GM21576 (cell line): ENCODE measurements at regions not wholly inside any gene's neighbourhood (a gene's known extent, or its start where the extent isn't known, plus 50 kb on each side); places are given as distances from the start of the nearest gene placed in this dataset.
"Not testable (repeated sequence)": the region's sequence is repeated elsewhere in the genome, so short reads cannot be mapped to it uniquely, and the experiment has no call there.

Experiments
- ATAC-seq: cut with Tn5 transposase; IDR thresholded peaks from one replicate; pipeline ENCODE4 v1.9.1; 2021; ENCODE audit warnings: mild to moderate bottlenecking, moderate library complexity; ENCODE audit not compliant: unreplicated experiment

DNA sequence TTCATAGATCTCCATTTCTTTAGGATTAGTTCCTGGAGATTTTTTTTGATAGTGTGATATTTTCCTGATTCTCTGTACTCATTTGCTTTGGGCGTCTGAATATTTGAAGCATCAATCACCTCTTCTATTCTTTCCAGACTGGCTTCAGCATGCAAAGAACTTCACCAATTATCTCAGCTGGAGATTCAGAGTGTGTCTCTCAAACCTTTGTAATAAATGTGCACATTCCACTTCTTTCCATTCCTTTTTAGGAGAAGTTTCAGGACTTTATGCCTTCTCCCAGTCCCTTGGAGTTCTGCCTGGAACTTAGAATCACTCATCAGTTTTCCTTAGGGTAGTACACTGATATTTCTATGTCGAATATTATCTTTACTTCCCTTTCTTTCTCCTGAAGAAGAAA, 334.8 kb downstream of the TEX13C start:
- ATAC-seq, result no peak

DNA sequence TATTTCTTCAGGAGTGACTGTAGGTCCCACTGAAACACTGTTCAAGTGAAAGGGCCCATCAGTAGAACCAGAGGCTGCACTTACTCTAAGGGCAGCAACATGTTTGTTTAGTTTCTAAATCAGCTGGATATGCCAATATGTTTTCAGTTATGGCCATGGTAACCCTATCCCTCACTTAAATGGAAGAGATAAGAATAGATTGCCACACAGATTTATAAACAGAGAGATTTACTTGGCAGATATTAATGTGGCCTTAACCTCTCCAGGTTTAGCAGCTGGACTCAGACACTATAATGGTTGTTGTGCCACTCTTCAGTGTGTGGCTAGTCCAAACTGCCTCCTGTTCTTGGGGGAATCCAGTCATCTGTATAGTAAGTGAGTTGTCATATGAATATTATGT, 354.1 kb downstream of the TEX13C start:
- no peak for ATAC-seq

DNA sequence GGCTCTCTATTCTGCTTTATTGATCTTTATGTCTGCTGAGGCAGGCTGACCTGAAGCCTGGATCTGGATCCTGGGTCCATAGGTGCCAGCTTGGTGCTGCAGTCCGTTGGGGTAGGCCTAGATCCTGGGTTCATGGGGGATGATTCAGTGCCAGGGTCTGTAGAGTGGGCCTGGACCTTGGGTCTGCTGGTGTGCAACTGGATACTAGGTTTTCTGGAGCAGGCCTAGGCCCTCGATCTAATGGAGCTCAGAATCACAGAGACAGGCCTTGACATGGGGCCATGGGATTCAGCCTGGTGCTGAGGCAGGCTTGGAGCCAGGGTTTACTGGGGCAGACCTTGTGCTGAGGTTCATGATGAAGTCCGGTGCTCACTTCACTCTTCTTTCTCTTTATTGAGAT, 358.6 kb downstream of the TEX13C start:
- ATAC-seq, result no peak

DNA sequence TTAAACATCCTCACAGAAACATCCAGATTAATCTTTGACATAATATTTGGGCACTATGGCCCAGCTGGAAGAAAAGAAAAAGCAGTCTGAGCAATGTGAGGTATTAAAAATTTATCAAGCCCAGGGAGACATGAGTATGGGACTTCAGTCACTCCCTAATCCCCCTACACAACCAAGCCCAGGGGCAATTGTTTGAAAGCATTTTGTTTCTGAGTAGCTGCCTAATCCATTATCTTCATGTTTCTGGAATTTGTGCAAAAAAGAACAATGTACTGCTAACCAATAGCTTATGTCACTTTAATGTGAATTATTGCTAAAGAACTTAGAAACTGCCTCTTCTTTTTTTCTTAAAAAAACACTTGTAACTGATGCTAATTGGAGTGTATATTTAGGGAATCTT, 360.7 kb downstream of the TEX13C start:
- ATAC-seq, result no peak

DNA sequence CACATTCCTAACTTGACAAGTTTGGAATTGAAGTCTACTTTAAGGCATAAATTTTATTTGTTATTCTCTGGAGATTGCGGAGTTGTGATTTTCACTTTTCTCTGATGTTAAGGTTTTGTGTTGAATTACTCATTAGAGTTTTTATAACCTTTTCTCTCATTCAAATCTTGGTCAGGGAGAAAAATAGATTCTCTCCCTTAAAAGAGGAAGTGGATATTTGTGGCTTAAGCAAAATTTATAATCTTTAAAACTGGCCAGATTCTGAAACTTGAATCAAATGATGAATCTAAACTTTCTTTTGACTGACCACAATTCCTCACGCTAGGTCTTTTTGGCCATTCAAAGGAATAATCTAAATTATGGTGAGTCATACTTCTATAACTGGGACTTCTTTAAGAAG, 361.4 kb downstream of the TEX13C start:
- no peak for ATAC-seq

DNA sequence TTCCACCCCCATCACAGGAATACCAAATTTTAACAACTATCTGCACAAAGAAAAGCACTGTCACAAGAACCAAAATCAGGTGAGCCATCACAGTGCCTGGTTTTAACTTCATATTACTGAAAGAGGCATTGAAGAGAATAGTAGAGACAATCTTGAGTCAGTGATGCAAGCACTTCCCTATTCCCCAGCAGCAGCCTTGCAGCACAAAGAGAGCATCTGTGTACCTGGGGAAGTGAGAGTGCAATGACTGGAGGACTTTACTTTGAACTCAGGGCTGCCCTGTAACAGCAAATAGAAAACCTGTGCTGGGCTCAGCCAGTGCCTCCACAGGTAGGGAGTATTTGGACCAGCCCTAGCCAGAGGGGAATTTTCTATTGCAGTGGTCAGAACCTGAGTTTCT, 361.8 kb downstream of the TEX13C start:
- ATAC-seq, result no peak

DNA sequence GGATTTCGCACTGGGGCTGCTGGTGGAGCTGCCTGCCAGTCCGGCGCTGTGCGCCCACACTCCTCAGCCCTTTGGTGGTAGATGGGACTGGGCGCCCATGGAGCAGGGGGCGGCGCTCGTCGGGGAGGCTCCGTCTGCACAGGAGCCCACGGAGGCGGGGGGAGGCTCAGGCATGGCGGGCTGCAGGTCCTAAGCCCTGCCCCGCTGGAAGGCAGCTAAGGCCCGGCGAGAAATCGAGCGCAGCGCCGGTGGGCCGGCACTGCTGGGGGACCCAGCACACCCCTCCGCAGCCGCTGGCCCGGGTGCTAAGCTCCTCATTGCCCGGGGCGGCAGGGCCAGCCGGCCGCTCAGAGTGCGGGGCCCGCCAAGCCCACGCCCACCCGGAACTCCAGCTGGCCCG, 370.9 kb downstream of the TEX13C start:
- ATAC-seq, result not testable (repeated sequence)

DNA sequence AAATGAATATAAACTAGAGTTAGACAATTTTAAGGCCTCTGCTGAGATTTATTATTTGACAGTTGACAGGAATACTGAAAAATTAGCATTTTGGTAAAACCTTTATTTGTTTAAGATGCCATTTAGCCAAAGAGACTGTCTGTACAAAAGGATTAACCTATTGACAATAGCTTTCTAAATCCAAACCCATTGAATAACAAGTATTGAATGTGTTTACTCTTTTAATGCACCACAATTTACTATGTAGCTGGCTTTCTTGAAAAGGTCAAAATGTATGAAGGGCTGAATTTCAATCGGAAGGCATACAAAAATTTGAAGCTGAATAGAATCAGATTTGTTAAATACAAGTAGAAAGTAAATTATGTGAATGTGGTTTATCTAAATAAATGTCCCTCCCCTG, 374.5 kb downstream of the TEX13C start:
- no peak for ATAC-seq

DNA sequence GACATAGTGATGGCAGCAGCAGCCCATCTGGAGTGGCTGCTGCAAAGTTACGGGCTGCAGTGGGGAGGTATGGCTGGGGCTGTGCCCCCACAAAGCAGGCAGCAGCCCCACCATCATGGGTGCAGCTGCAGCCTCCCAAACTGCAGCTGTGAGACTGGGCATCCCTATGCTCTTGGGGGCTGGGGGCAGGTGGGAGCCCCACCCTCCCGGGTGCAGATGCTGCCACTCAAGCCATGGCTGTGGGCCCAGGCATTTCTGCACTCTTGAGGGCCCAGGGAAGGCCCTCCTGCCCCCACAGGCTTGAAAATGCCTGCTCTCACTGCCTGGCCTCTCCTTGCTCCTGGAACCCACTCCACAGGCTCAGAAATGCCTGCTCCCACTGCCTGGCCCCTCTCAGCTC, 389.4 kb downstream of the TEX13C start:
- ATAC-seq, result no peak

DNA sequence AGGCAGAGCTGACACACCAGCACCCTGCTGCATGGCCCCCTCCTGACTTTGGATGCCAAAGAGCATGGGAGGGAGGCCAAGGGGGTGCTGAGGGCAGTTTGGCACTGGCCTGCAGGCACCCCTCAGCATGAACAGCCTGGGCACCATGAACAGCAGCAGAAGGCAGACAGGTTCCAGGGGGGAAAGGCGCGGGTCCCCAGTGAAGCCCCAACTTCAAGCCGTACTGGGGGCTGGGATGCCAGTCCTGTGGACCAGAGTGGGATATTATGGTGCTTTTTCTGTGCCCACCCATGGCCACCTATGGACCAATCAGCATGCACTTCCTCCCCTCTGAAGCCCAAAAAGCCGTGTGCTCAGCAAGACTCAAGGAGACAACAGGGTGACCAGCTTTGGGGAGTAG, 389.9 kb downstream of the TEX13C start:
- ATAC-seq, result no peak

DNA sequence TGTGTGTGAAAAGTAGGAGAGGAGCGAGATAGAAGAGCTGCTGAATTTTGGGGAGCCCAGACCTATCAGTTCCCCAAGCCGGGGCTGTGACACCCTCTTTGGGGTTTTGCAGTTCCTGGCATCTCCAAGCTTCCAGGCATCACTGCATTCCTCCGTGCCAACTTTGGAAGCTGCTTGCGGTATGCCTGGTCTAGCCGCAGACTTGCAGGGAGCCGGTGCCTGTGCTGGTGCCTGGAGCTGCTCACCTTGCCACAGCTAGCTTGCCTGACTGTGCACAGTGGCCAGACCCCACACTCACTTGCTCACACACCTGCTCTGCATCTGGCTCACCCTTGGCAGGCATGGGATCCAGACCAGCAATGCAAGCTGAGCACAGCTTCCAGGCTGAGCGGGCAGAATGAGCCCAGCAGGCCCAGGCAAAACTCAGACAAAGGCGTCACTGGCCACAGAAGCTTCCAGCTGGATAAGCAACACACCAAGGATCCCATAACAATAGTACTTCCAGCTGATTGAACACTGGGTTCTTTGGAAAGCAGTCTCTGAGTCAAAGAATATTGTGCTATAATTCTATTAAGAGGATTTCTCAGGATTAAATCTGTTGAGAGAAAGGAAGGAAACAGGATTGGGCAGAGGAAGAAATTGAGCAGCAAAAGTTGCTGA, 390.9 kb downstream of the TEX13C start:
- ATAC-seq, result no peak

DNA sequence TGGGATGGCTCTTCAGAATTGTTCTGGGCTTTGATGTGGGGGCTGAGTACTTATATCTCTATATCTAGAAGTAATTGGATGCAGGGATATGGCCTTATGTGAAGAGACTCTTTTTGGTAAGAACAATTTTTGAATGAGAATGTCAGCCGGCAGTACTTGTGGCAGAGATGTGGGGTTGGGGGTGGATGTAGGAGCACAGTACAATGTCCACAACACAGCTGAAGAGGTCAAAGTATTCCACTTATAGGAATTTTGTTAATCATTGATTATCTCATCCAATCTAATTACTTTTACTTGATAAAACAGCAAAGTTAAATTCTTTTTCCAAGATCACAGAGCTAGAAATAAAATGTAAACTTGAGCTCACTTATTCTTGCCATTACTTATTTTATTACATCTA, 391.4 kb downstream of the TEX13C start:
- ATAC-seq, result no peak

DNA sequence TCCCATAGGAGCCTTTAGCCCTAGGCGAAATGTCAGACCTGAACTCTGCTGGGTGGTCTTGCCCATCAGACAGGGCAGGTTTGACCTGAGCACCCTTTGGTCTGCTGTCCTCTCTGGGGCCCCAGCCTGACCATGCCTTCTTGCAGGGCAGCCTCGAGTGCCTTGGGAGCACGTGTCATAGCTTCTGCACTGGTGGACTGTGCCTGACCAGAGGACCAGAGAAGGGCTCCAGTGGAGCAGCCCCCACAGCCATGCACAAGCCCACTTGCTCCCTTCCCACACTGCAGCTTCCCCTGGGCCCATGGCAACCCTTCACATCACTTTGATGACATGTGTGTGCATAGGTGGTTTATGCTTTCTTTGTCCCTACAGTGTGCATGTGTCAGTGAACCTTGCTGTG, 394.0 kb downstream of the TEX13C start:
- ATAC-seq, result no peak

DNA sequence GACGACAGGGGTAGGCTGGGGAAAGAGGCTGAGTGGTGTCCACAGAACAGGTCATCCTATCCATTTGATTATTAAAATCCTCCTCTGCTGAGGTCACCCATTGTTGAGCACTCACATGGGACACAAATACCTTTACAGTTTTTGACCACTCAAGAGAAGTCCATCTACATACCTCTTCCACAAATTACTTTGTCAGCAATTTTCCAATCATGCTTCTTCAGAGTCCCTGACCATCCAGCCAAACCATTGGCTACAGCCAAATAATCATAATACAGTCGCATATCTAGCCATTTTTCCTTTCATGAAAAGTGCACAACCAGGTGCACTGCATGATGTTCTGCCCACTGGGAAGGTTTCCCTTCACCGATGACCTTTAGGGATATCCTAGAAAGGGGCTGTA, 407.4 kb downstream of the TEX13C start:
- ATAC-seq, result no peak

DNA sequence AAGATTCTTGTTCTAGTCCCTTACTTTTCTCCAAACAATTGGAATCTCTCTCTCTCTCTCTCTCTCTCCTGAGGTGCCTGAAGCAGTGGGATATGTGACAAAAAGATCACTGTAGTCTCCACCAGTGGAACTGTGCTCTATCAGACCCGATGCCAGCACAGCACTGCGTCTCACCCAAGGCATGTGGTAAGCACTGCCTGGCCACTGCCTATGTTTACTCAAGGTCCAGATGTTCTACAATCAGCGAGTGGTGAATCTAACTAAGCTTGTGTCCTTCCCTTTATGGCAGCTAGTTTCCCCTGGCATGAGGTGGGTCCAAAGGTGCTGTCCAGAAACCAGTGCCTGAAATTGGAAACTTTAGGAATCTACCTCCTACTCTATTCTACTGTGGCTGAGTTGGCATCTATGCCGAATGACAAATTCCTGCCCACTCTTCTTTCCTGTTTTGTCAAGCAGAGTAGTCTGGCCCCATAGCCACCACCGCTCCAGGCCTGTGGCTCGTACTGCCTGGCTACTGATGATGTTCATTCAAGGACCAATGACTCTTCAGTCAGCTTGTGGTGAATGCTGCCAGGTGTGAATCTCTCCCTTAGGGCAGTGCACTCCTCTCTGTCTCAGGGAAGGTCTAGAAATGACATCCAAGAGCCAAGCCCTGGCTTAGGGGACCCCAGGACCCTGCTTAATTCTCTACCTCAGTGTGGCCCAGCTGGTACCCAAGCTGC, 416.5 kb downstream of the TEX13C start:
- ATAC-seq, result no peak

DNA sequence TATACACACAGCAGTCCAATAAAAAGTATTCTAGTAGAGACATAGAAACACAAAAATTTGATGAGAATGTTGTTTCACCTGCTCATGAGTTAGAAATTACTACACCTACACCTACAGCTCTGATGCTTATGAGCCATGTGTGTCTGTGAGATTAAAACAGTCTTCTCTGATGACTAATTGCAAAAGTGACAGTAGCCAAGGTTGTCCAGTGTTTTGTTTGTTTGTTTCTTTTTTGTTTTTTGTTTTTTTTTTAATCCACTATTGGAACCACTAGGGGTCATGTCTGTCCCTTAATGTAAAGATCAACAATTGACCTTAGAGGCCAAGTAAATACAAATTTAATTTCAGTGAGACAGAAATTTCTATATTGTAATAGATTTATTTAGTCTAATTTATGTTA, 423.1 kb downstream of the TEX13C start:
- no peak for ATAC-seq

DNA sequence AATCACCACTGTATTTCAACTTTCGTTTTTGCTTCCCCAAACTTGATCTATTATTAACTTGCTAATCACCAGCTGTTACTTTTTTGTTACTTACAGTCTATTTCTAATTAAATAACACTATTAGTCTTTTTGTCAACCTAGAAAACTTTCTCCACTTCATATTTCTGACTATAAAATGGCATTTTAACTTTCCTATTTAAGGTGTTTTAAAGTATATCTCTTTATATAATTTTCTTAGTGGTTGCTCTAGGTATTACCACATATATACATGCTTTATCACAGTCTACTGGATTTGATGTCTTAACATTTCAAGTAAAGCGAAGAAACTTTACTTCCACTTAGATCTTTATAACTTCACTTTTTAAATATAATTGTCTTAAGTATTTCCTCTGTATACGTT, 421.2 kb downstream of the DCAF12L2 start:
- ATAC-seq, result no peak

DNA sequence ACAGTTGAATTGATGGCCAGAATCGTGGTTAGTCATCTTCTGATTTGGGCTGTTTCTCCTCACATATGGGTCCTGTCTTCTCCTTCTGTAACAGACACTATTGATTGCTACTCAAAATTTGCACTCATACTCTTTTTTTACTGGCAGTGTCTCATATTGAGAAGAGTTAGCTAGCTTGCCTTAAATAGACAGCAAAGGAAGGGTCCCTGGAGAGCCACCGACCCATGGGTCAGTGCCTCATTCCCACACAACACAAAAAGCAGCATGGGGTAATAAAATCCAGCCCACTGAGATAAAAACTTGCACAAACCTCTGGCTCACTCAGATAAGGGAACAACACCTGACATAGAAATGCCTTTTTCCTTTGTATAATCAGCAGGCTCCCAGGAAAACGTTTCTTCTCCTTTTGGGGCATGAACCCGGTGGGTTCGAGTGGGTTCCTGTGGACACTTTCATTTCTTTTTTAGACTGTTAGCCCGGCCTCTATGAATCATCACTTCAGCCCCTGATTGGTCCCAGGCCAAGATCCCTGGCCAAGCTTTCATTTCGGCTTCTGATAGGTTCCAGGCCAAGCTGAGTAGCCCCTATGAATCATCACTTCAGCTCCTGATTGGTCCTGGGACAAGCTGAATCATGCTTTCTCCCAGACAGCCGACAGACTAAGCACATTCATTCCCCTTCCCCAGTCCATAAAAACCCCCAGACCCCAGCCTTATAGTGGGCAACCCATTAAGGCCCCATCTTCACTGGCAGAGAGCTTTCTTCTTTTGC, 408.1 kb downstream of the DCAF12L2 start:
- no peak for ATAC-seq

DNA sequence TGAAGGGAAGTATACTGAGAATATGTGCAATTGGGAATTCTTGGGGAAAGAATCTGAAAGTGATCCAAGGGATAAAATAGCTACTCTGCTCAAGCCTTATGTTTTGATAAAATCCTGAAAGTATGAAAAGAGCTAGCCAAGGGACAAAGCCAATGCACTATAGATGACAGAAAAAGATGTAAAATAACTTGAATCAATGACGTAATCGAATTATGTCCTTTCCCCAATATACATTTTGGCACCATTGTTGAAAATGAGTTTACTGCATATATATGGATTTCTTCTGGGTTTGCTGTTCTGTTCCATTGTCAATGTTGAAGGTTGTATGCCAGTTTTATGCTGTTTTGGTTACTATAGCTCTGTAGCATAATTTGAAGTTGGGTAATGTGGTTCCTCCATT, 407.3 kb downstream of the DCAF12L2 start:
- ATAC-seq, result no peak

DNA sequence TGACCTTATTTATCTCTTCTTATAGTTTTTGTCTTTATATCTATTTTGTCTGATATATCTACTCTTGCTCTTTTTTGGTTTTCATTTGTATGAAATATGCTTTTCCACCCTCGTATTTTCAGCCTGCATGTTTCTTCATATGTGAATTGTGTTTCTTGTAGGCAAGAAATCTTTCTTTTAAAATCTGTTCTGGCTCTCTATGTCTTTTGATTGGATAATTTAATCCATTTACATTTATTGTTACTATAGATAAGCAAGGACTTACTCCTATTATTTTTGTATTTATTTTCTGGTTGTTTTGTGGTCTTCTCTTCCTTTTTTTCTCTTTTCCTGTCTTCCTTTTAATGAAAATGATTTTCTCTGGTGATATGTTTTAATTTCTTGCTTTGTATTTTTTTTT, 403.1 kb downstream of the DCAF12L2 start:
- no peak for ATAC-seq

DNA sequence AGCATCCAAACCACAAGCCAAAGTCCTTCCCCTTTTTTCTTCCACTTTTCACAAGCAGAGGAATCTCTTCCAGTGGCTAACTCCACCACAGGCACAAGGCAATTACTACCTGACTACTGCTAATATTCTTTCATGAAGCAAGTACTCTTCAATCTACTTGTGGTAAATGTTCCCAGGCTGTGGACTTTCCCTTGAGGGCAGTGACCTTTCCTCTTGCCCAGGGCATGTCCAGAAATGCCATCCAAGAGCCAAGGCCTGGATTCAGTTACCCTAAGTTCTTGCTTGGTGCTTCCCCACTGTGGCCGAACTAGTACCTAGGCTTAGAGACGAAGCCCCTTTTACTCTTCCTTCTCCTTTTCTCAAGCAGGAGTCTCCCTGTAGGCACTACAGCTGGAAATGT, 400.7 kb downstream of the DCAF12L2 start:
- no peak for ATAC-seq

DNA sequence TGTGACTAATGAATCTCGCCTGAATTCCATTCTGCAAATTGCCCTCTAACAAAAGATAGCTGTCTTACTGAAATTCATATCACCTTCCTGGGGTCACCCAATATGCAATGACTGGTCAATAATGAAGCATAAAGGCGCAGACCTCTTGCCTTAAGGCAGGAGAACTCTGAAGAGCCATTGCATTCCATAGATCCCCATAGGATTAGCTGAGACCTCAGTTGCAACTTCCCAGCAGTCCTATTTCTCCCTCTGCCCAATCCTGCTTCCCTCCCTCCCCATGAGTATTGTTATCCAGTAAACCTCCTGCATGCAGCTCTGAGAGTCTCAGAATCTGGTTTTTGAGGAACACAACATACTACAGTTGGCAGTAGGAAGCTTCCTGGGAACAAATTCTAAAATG, 396.5 kb downstream of the DCAF12L2 start:
- ATAC-seq, result no peak
